ENCODE measurements at regions not wholly inside any gene's neighbourhood (a gene's known extent, or its start where the extent isn't known, plus 50 kb on each side); places are given as distances from the start of the nearest gene placed in this dataset.

GRCh38 chr20:6530254-6530653 lies 237.2 kb upstream of the BMP2 start:
- no peaks in the 10 kb centered on the region for H3K27me3 Mint-ChIP-seq (ENCODE audit: insufficient read depth)
- H3K36me3 Mint-ChIP-seq (ENCODE audit: low read depth): no peaks in the 10 kb centered on the region; the same call in 1 of the 2 replicates
- no peak overlapping the region for H3K4me3 Mint-ChIP-seq
- peaks cover 27% of the 10 kb centered on the region for H3K9me3 Mint-ChIP-seq
- no peak for TF ChIP-seq CTCF (IDR thresholded peaks at IDR 0.05)
- no peak for DNase-seq
- no peaks in the 10 kb centered on the region for H3K4me1 Mint-ChIP-seq (ENCODE audit: low read depth)
- no peak overlapping the region for H3K27ac Mint-ChIP-seq

GRCh38 chr20:6525447-6526303 lies 241.8 kb upstream of the BMP2 start:
- no peaks in the 10 kb centered on the region for H3K4me1 Mint-ChIP-seq (ENCODE audit: low read depth)

GRCh38 chr20:6524305-6524704 lies 243.2 kb upstream of the BMP2 start:
- no peak for TF ChIP-seq CTCF (IDR thresholded peaks at IDR 0.05)
- Mint-ChIP-seq H3K36me3 (ENCODE audit: low read depth) (no peaks in the 10 kb centered on the region; the same call in 1 of the 2 replicates), H3K4me3 (no peak overlapping the region), H3K9me3 (peaks cover 51% of the 10 kb centered on the region), H3K4me1 (ENCODE audit: low read depth) (no peaks in the 10 kb centered on the region), H3K27ac (no peak overlapping the region), H3K27me3 (ENCODE audit: insufficient read depth) (no peaks in the 10 kb centered on the region)
- no peak for DNase-seq

More at GRCh38 chr20:6525447-6526303, 241.8 kb upstream of the BMP2 start:
- peaks cover 41% of the 10 kb centered on the region for H3K9me3 Mint-ChIP-seq
- H3K27me3 Mint-ChIP-seq (ENCODE audit: insufficient read depth): no peaks in the 10 kb centered on the region
- no peak overlapping the region for H3K4me3 Mint-ChIP-seq
- no peak overlapping the region for H3K27ac Mint-ChIP-seq
- no peak for TF ChIP-seq CTCF (IDR thresholded peaks at IDR 0.05)
- no peak for DNase-seq
- H3K36me3 Mint-ChIP-seq (ENCODE audit: low read depth): no peaks in the 10 kb centered on the region; the same call in 1 of the 2 replicates

- Mint-ChIP-seq H3K4me3 (no peak overlapping the region), H3K36me3 (ENCODE audit: low read depth) (no peaks in the 10 kb centered on the region), H3K9me3 (peaks cover 40% of the 10 kb centered on the region), H3K27me3 (ENCODE audit: insufficient read depth) (no peaks in the 10 kb centered on the region), H3K4me1 (ENCODE audit: low read depth) (no peaks in the 10 kb centered on the region), H3K27ac (no peak overlapping the region)
- no peak for TF ChIP-seq CTCF (IDR thresholded peaks at IDR 0.05)
- DNase-seq: no peak
These were observed 247.9 kb upstream of the BMP2 start for GRCh38 chr20:6519556-6519955.

GRCh38 chr20:6515261-6515660 lies 252.2 kb upstream of the BMP2 start:
- Mint-ChIP-seq H3K36me3 (ENCODE audit: low read depth) (no peaks in the 10 kb centered on the region), H3K4me1 (ENCODE audit: low read depth) (no peaks in the 10 kb centered on the region), H3K4me3 (no peak overlapping the region), H3K27me3 (ENCODE audit: insufficient read depth) (no peaks in the 10 kb centered on the region), H3K27ac (no peak overlapping the region), H3K9me3 (peaks cover 25% of the 10 kb centered on the region)
- TF ChIP-seq CTCF (IDR thresholded peaks at IDR 0.05): no peak
- DNase-seq: no peak

Data from HFFc6 (cell line).